ENCODE measurements at regions not wholly inside any gene's neighbourhood (a gene's known extent, or its start where the extent isn't known, plus 50 kb on each side); places are given as distances from the start of the nearest gene placed in this dataset.
A peak's percentile ranks its signal among the peaks of the same experiment; 100 is the strongest.
"Not testable (repeated sequence)": the region's sequence is repeated elsewhere in the genome, so short reads cannot be mapped to it uniquely, and the experiment has no call there.

- intact Hi-C loops (cut with DNase I), result no loop called here
- no peak for DNase-seq
These were observed 358.4 kb upstream of the RGS17 start for GRCh38 chr6:153489479-153489878.

GRCh38 chr6:153488267-153488666, 357.2 kb upstream of the RGS17 start:
- intact Hi-C loops (cut with DNase I), result no loop called here
- DNase-seq, result no peak

GRCh38 chr6:153485072-153485471, 354.0 kb upstream of the RGS17 start:
- no peak for DNase-seq
- intact Hi-C loops (cut with DNase I), result no loop called here

- intact Hi-C loops (cut with DNase I), result no loop called here
- no peak for DNase-seq
These were observed 353.0 kb upstream of the RGS17 start for GRCh38 chr6:153484056-153484455.

- no peak for DNase-seq
- intact Hi-C loops (cut with DNase I), result no loop called here
These were observed 345.2 kb upstream of the RGS17 start for GRCh38 chr6:153476243-153476642.

- intact Hi-C loops (cut with DNase I), result no loop called here
- DNase-seq, result no peak
These were observed 334.0 kb upstream of the RGS17 start for GRCh38 chr6:153465050-153465449.

GRCh38 chr6:153449279-153449678, 318.2 kb upstream of the RGS17 start:
- intact Hi-C loops (cut with DNase I), result no loop called here
- DNase-seq, result no peak

- intact Hi-C loops (cut with DNase I); DNase-seq: not testable (repeated sequence)
These were observed 311.7 kb upstream of the RGS17 start for GRCh38 chr6:153442749-153443148.

GRCh38 chr6:153442096-153442495, 311.0 kb upstream of the RGS17 start:
- intact Hi-C loops (cut with DNase I), result no loop called here
- DNase-seq, result no peak

GRCh38 chr6:153437193-153437592, 306.1 kb upstream of the RGS17 start:
- DNase-seq, result no peak
- intact Hi-C loops (cut with DNase I), result no loop called here

GRCh38 chr6:153436351-153436750, 305.3 kb upstream of the RGS17 start:
- intact Hi-C loops (cut with DNase I), result no loop called here
- peak in 1 of 42 donors; percentile 3 for DNase-seq

GRCh38 chr6:153435787-153436186, 304.7 kb upstream of the RGS17 start:
- no peak for DNase-seq

GRCh38 chr6:153425536-153425935, 294.5 kb upstream of the RGS17 start:
- intact Hi-C loops (cut with DNase I), result no loop called here
- DNase-seq, result no peak

More at GRCh38 chr6:153435787-153436186, 304.7 kb upstream of the RGS17 start:
- intact Hi-C loops (cut with DNase I), result no loop called here

- intact Hi-C loops (cut with DNase I), result no loop called here
These were observed 293.8 kb upstream of the RGS17 start for GRCh38 chr6:153424719-153425400.

GRCh38 chr6:153412519-153412918, 281.4 kb upstream of the RGS17 start:
- no peak for DNase-seq
- intact Hi-C loops (cut with DNase I), result no loop called here

More at GRCh38 chr6:153424719-153425400, 293.8 kb upstream of the RGS17 start:
- DNase-seq, result no peak

GRCh38 chr6:153411070-153411648, 280.1 kb upstream of the RGS17 start:
- no peak for DNase-seq
- intact Hi-C loops (cut with DNase I), result no loop called here

- no peak for DNase-seq
- intact Hi-C loops (cut with DNase I), result no loop called here
These were observed 274.8 kb upstream of the RGS17 start for GRCh38 chr6:153405931-153406330.

GRCh38 chr6:153401751-153402150, 270.7 kb upstream of the RGS17 start:
- no peak for DNase-seq
- intact Hi-C loops (cut with DNase I), result no loop called here

- intact Hi-C loops (cut with DNase I), result no loop called here
- DNase-seq, result no peak
These were observed 261.1 kb upstream of the RGS17 start for GRCh38 chr6:153392156-153392555.

- intact Hi-C loops (cut with DNase I), result no loop called here
- no peak for DNase-seq
These were observed 242.8 kb upstream of the RGS17 start for GRCh38 chr6:153373869-153374268.

GRCh38 chr6:153368131-153368530, 237.0 kb upstream of the RGS17 start:
- DNase-seq, result no peak
- intact Hi-C loops (cut with DNase I), result no loop called here

All from head of caudate nucleus (tissue), 42 donors.